Suprapubic skin (tissue), 4 donors: ENCODE measurements at regions not wholly inside any gene's neighbourhood (a gene's known extent, or its start where the extent isn't known, plus 50 kb on each side); places are given as distances from the start of the nearest gene placed in this dataset.

Experiments used
- CTCF ChIP-seq, 2 donors: fragments of 200-600 bp in 1 of 2; fragments of 450-650 bp in 1 of 2; sonication (generic) in 1 of 2; IDR thresholded peaks; one replicate each; pipeline ENCODE4 v1.5.1; 2016 to 2019; ENCODE audit warnings: antibody characterized with exemption in 2 of 2, mild to moderate bottlenecking in 1 of 2, moderate library complexity in 1 of 2
- POLR2A ChIP-seq, 2 donors: fragments of 450-650 bp; IDR thresholded peaks; one replicate each; pipeline ENCODE4 v1.6.1; 2017; ENCODE audit warnings: antibody characterized with exemption in 2 of 2, mild to moderate bottlenecking in 2 of 2, moderate library complexity in 2 of 2
- POLR2AphosphoS5 ChIP-seq, 3 donors: sonication (generic); formaldehyde crosslinking; IDR thresholded peaks; one replicate each; pipeline ENCODE4 v1.6.1; 2017; ENCODE audit warnings: antibody characterized with exemption in 3 of 3

GRCh38 chr12:91316907-91317269 is 134.3 kb upstream of the DCN start:
- TF ChIP-seq POLR2A (IDR thresholded peaks at IDR 0.05) (no peak), CTCF (IDR thresholded peaks at IDR 0.05) (no peak), POLR2AphosphoS5 (IDR thresholded peaks at IDR 0.05) (no peak)
